Gastrocnemius medialis (tissue), 4 donors: ENCODE measurements at regions not wholly inside any gene's neighbourhood (a gene's known extent, or its start where the extent isn't known, plus 50 kb on each side); places are given as distances from the start of the nearest gene placed in this dataset.

ENCODE experiments used
- ATAC-seq, 2 donors: fragments of 150-250 bp; one replicate each; pipeline ENCODE4 v1.9.1; 2016
- DNase-seq, 2 donors: peaks; one replicate each; pipeline ENCODE4 v3.0.0-alpha.2; 2019
- H3K27ac ChIP-seq, 4 donors: fragments of 200-600 bp; sonication (generic); 1 replicate in 1 of 4; 2 replicates in 3 of 4; pipeline ENCODE4 v1.5.1; 2016 to 2018; ENCODE audit warnings: mild to moderate bottlenecking in 2 of 4, moderate library complexity in 1 of 4
- H3K27me3 ChIP-seq, 3 donors: fragments of 200-600 bp; sonication (generic) in 2 of 3; 1 replicate in 1 of 3; 2 replicates in 2 of 3; pipeline versions ENCODE4 v1.5.1 to v1.6.0; 2016 to 2019; ENCODE audit warnings: mild to moderate bottlenecking in 1 of 3, moderate library complexity in 1 of 3
- H3K36me3 ChIP-seq, 2 donors: fragments of 200-600 bp; sonication (generic) in 1 of 2; one replicate each; pipeline ENCODE4 v1.5.1; 2017 to 2018
- H3K4me1 ChIP-seq, 2 donors: fragments of 200-600 bp; sonication (generic) in 1 of 2; one replicate each; pipeline ENCODE4 v1.5.1; 2016 to 2017; ENCODE audit warnings: mild to moderate bottlenecking in 2 of 2
- H3K4me3 ChIP-seq, 4 donors: fragments of 200-600 bp; sonication (generic) in 3 of 4; 1 replicate in 1 of 4; 2 replicates in 3 of 4; pipeline ENCODE4 v1.5.1; 2016 to 2019; ENCODE audit warnings: mild to moderate bottlenecking in 2 of 4
- H3K9me3 ChIP-seq, 3 donors: fragments of 200-600 bp; sonication (generic) in 2 of 3; 1 replicate in 1 of 3; 2 replicates in 2 of 3; pipeline ENCODE4 v1.5.1; 2016 to 2019
- POLR2A ChIP-seq, 2 donors: fragments of 450-650 bp; IDR thresholded peaks; one replicate each; pipeline ENCODE4 v1.6.1; 2017; ENCODE audit warnings: antibody characterized with exemption in 2 of 2, mild to moderate bottlenecking in 2 of 2, moderate library complexity in 2 of 2
- in situ Hi-C, 4 donors: fragments of 200-750 bp; cut with MboI; loops; one replicate each; pipeline versions ENCODE4 v1.15.0 to v1.8.0; 2017; ENCODE audit warnings: low sequenced_read_pairs in 4 of 4
- intact Hi-C: fragments of 100-400 bp; cut with DNase I; formaldehyde crosslinking; loops from one replicate; pipeline ENCODE4 v1.15.1; 2023; ENCODE audit warnings: low total_unique reads
- TF ChIP-seq, protein P1 (sequence below), 5 experiments: fragments of 450-650 bp in 3 of 5; fragments of 200-600 bp in 2 of 5; sonication (generic) in 2 of 5; IDR thresholded peaks in 4 of 5; conservative IDR thresholded peaks in 1 of 5; 1 replicate in 4 of 5; 2 replicates in 1 of 5; pipeline ENCODE4 v1.5.1; 2016 to 2019; ENCODE audit warnings: antibody characterized with exemption in 5 of 5, mild to moderate bottlenecking in 3 of 5, moderate library complexity in 3 of 5

- H3K9me3 ChIP-seq, result no peaks in the 10 kb centered on the region
- intact Hi-C loops, result no loop called here
- no peak overlapping the region for H3K4me3 ChIP-seq
- DNase-seq (no peak), ATAC-seq (no peak)
- TF ChIP-seq, protein P1, sequence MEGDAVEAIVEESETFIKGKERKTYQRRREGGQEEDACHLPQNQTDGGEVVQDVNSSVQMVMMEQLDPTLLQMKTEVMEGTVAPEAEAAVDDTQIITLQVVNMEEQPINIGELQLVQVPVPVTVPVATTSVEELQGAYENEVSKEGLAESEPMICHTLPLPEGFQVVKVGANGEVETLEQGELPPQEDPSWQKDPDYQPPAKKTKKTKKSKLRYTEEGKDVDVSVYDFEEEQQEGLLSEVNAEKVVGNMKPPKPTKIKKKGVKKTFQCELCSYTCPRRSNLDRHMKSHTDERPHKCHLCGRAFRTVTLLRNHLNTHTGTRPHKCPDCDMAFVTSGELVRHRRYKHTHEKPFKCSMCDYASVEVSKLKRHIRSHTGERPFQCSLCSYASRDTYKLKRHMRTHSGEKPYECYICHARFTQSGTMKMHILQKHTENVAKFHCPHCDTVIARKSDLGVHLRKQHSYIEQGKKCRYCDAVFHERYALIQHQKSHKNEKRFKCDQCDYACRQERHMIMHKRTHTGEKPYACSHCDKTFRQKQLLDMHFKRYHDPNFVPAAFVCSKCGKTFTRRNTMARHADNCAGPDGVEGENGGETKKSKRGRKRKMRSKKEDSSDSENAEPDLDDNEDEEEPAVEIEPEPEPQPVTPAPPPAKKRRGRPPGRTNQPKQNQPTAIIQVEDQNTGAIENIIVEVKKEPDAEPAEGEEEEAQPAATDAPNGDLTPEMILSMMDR (IDR thresholded peaks at IDR 0.05 in 4 of 5, conservative IDR thresholded peaks at IDR 0.05 in 1 of 5), result no peak
- no peaks in the 10 kb centered on the region for H3K4me1 ChIP-seq
- H3K27me3 ChIP-seq, result peaks cover 0 to 3% (median 0%) of the 10 kb centered on the region in 3 donors
- no peaks in the 10 kb centered on the region for H3K36me3 ChIP-seq
- in situ Hi-C loops, result no loop called here
- H3K27ac ChIP-seq, result no peak overlapping the region
Measured at GRCh38 chr18:78892177-78892576, 87.4 kb upstream of the SALL3 start.

DNA sequence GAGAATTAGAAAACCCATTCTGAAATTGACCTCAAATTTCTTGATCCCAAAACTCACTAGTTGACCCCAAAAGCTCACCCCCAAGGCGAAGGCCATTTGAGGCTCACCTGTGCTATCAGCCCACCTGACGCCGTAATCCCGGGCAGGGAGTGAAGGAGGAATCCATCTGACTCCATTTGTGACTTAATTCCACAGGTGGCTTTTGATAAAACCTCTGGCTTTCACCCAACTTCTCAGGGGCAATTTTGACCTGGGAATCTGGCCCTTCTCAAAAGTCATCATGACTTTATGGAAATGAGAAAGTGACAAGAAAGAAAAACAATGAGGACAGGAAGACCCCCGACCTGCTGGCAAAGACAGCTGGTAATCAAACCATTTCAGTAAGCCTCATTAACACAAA, 86.9 kb upstream of the SALL3 start:
- H3K27me3 ChIP-seq, result peaks cover 0 to 3% (median 0%) of the 10 kb centered on the region in 3 donors
- no peaks in the 10 kb centered on the region for H3K36me3 ChIP-seq
- DNase-seq, result no peak
- no peak for TF ChIP-seq POLR2A (IDR thresholded peaks at IDR 0.05)
- intact Hi-C loops, result no loop called here
- in situ Hi-C loops, result no loop called here
- no peak overlapping the region for H3K27ac ChIP-seq
- no peak for ATAC-seq
- no peaks in the 10 kb centered on the region for H3K4me1 ChIP-seq
- H3K4me3 ChIP-seq, result no peak overlapping the region
- no peaks in the 10 kb centered on the region for H3K9me3 ChIP-seq

DNA sequence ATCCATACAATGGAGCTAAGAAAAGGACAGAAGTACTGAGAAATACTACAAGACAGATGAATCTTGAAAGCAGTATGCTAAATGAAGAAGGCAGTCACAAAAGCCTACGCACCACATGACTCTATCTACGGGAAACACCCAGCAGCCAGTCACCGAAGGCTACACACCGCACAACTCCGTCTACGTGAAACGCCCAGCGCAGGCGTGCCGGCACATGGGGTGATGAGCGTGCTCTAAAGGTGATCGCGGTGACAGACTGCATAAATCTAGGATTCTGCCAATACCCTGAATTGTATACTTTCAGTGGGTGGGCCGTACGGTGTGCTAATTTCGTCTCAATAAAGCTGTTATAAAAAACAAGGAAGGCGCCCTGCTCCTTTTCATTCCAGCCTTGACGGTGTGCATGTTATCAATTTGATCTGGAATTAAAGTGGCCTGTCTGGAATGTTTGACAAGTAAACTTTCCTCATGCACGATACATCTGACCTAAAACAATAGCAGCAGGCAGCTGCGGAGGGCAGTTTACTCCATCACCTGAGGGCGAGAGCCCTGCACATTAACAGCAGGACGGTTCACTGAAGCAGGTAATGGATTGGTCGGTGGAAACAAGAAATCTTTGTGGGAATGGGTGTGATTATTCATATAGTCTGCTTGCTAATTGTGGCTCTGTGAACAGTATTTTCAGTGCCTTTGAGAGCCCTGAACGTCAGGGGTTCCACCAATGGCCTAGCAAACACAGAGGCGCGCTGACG, 86.2 kb upstream of the SALL3 start:
- Histone ChIP-seq H3K4me1 (no peaks in the 10 kb centered on the region), H3K4me3 (no peak overlapping the region), H3K9me3 (no peaks in the 10 kb centered on the region), H3K27ac (no peak overlapping the region), H3K27me3 (peaks cover 0 to 3% (median 0%) of the 10 kb centered on the region in 3 donors), H3K36me3 (no peaks in the 10 kb centered on the region)
- no peak for TF ChIP-seq POLR2A (IDR thresholded peaks at IDR 0.05)
- TF ChIP-seq, protein P1 (IDR thresholded peaks at IDR 0.05 in 4 of 5, conservative IDR thresholded peaks at IDR 0.05 in 1 of 5), result no peak
- ATAC-seq (no peak), DNase-seq (no peak)
- in situ Hi-C loops, result no loop called here
- intact Hi-C loops, result no loop called here

- H3K4me1 ChIP-seq, result no peaks in the 10 kb centered on the region
Measured at GRCh38 chr18:78894033-78894305, 85.6 kb upstream of the SALL3 start.

DNA sequence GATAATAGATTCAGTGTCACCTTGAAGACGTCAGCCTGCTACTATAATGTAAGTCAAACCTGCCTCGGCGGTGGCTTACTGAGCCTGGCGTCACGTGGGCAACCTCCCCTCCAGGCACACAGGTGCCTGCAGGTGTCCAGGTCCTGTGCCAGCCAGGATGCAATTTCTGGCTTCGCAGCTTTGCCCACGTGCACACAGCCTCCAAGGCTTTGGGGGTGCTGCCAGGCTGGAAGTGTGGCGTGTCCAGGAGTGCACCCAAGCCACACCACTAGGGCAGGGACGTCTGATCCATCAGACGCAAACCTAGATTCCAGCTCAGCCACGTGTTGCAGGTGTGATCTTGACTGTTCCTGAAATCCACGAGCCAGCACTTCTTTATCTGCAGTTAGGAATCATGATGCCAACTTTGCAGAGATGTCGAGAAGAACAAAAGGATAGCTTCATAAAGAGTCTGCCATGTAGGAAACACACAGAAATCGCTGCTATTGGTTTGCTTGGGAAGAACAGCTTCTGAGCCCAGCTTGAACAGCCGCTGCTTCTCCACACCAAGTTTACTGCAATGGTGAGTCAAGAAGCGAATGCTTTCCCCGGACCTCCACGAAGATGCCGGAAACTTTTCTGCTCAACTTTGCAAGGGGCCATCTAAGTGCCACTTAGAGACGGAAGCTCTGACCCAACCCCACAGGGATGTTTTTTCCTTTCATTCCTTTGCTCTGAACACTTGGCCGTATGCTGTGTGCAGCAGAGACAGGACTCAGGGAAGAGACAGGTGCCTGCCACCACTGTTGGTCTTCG, 84.2 kb upstream of the SALL3 start:
- Histone ChIP-seq H3K27me3 (no peaks in the 10 kb centered on the region), H3K36me3 (no peaks in the 10 kb centered on the region), H3K27ac (no peak overlapping the region), H3K4me3 (no peak overlapping the region), H3K9me3 (no peaks in the 10 kb centered on the region), H3K4me1 (no peaks in the 10 kb centered on the region)
- ATAC-seq (no peak), DNase-seq (no peak)
- TF ChIP-seq POLR2A (IDR thresholded peaks at IDR 0.05), result no peak
- TF ChIP-seq, protein P1 (IDR thresholded peaks at IDR 0.05 in 4 of 5, conservative IDR thresholded peaks at IDR 0.05 in 1 of 5), result no peak
- intact Hi-C loops, result no loop called here
- in situ Hi-C loops, result no loop called here

More at GRCh38 chr18:78894033-78894305, 85.6 kb upstream of the SALL3 start:
- DNase-seq (no peak), ATAC-seq (no peak)
- Histone ChIP-seq H3K4me3 (no peak overlapping the region), H3K36me3 (no peaks in the 10 kb centered on the region), H3K27me3 (no peaks in the 10 kb centered on the region), H3K9me3 (no peaks in the 10 kb centered on the region), H3K27ac (no peak overlapping the region)
- intact Hi-C loops, result no loop called here
- no peak for TF ChIP-seq POLR2A (IDR thresholded peaks at IDR 0.05)
- TF ChIP-seq, protein P1 (IDR thresholded peaks at IDR 0.05 in 4 of 5, conservative IDR thresholded peaks at IDR 0.05 in 1 of 5), result no peak
- in situ Hi-C loops, result no loop called here
